CD4-positive, CD25-positive, alpha-beta regulatory T cell (primary cell): ENCODE measurements at regions not wholly inside any gene's neighbourhood (a gene's known extent, or its start where the extent isn't known, plus 50 kb on each side); places are given as distances from the start of the nearest gene placed in this dataset.
"Not testable (repeated sequence)": the region's sequence is repeated elsewhere in the genome, so short reads cannot be mapped to it uniquely, and the experiment has no call there.

ENCODE experiments used
- ATAC-seq, 2 donors: fragments of 150-1000 bp; cut with Tn5 transposase; one replicate each; pipeline ENCODE4 v1.10.0; 2021; ENCODE audit warnings: low read depth in 2 of 2, moderate number of reproducible peaks in 2 of 2, moderate library complexity in 1 of 2
- DNase-seq, 3 donors: peaks; one replicate each; pipeline versions ENCODE4 v3.0.0 to v3.0.0-alpha.2; 2012 to 2022; ENCODE audit warnings: mixed read lengths in 1 of 3
- H3K27ac ChIP-seq: one replicate; pipeline ENCODE4 v1.7.0; 2013; ENCODE audit warnings: mild to moderate bottlenecking, low read length; ENCODE audit not compliant: insufficient read depth, poor library complexity, severe bottlenecking
- H3K27me3 ChIP-seq: one replicate; pipeline ENCODE4 v1.7.0; 2013; ENCODE audit warnings: low read length; ENCODE audit not compliant: control insufficient read depth, insufficient read depth
- H3K36me3 ChIP-seq: one replicate; pipeline ENCODE4 v1.7.0; 2013; ENCODE audit warnings: mild to moderate bottlenecking, low read length, moderate library complexity; ENCODE audit not compliant: control insufficient read depth, insufficient read depth
- H3K4me1 ChIP-seq: 2 replicates; pipeline ENCODE4 v1.7.0; 2013; ENCODE audit warnings: mild to moderate bottlenecking, low read length; ENCODE audit not compliant: insufficient read depth, control insufficient read depth, poor library complexity, severe bottlenecking
- H3K4me3 ChIP-seq: one replicate; pipeline ENCODE4 v1.7.0; 2013; ENCODE audit warnings: low read depth, mild to moderate bottlenecking, low read length, moderate library complexity
- H3K9me3 ChIP-seq, 2 experiments: 1 replicate in 1 of 2; 2 replicates in 1 of 2; pipeline ENCODE4 v1.7.0; 2013; ENCODE audit warnings: low read length in 2 of 2, mild to moderate bottlenecking in 1 of 2, moderate library complexity in 1 of 2; ENCODE audit not compliant: control insufficient read depth in 2 of 2
- H3K27ac Mint-ChIP-seq, 3 donors: one replicate each; pipeline ENCODE4 v1.8.0; 2020 to 2022; ENCODE audit warnings: mild to moderate bottlenecking in 3 of 3, mixed read lengths in 3 of 3, moderate library complexity in 2 of 3
- H3K27me3 Mint-ChIP-seq: one replicate; pipeline ENCODE4 v1.8.0; 2022; ENCODE audit warnings: mild to moderate bottlenecking, mixed read lengths
- H3K36me3 Mint-ChIP-seq: one replicate; pipeline ENCODE4 v1.8.0; 2020; ENCODE audit warnings: mixed read lengths
- H3K4me1 Mint-ChIP-seq, 4 donors: one replicate each; pipeline ENCODE4 v1.8.0; 2020 to 2022; ENCODE audit warnings: mixed read lengths in 4 of 4, mild to moderate bottlenecking in 1 of 4
- H3K4me3 Mint-ChIP-seq, 4 donors: one replicate each; pipeline ENCODE4 v1.8.0; 2020 to 2022; ENCODE audit warnings: mild to moderate bottlenecking in 4 of 4, mixed read lengths in 4 of 4, moderate library complexity in 3 of 4
- H3K9me3 Mint-ChIP-seq, 7 donors: one replicate each; pipeline ENCODE4 v1.8.0; 2020 to 2022; ENCODE audit warnings: mixed read lengths in 7 of 7, mild to moderate bottlenecking in 3 of 7, moderate library complexity in 2 of 7

DNA sequence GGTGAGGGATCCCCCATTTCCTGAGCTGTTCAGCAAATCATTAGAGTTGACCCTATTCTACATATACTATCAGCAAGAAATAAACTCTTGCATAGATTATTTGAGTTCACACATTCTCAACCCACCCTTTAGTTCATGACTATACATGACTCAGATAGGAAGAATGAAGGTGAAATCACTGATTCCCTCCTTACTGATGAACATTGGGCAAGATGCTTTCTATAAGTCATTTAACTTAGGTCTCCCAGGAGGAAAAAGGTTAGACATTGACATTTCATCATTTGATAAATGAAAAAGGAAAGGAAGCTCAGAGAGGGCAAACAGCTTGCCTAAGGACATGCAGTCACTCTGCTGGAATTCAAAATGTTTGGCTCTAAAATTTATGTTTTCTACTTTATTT, 408.0 kb downstream of the TMEM182 start:
- no peaks in the 10 kb centered on the region for H3K27me3 Mint-ChIP-seq
- no peak overlapping the region for H3K4me3 Mint-ChIP-seq
- H3K4me1 ChIP-seq = no peaks in the 10 kb centered on the region
- H3K36me3 Mint-ChIP-seq = no peaks in the 10 kb centered on the region
- H3K36me3 ChIP-seq = no peaks in the 10 kb centered on the region
- no peak for DNase-seq
- no peaks in the 10 kb centered on the region for H3K9me3 ChIP-seq
- no peak overlapping the region for H3K4me3 ChIP-seq
- H3K27ac ChIP-seq = no peak overlapping the region
- H3K9me3 Mint-ChIP-seq = peaks cover 0 to 11% (median 6%) of the 10 kb centered on the region in 7 donors
- no peak overlapping the region for H3K27ac Mint-ChIP-seq
- H3K27me3 ChIP-seq = no peaks in the 10 kb centered on the region
- no peak for ATAC-seq
- H3K4me1 Mint-ChIP-seq = no peaks in the 10 kb centered on the region

- Mint-ChIP-seq H3K4me1 (no peaks in the 10 kb centered on the region), H3K9me3 (peaks cover 0 to 11% (median 6%) of the 10 kb centered on the region in 7 donors), H3K4me3 (no peak overlapping the region), H3K27me3 (no peaks in the 10 kb centered on the region), H3K36me3 (no peaks in the 10 kb centered on the region), H3K27ac (no peak overlapping the region)
- Histone ChIP-seq H3K27ac (no peak overlapping the region), H3K4me3 (no peak overlapping the region), H3K9me3 (no peaks in the 10 kb centered on the region), H3K4me1 (no peaks in the 10 kb centered on the region), H3K27me3 (no peaks in the 10 kb centered on the region), H3K36me3 (no peaks in the 10 kb centered on the region)
- DNase-seq = no peak
- ATAC-seq = no peak
Observed at GRCh38 chr2:103172821-103173220, 411.0 kb downstream of the TMEM182 start.

- ATAC-seq = no peak
Observed at GRCh38 chr2:103174711-103175110, 412.9 kb downstream of the TMEM182 start.

GRCh38 chr2:103176294-103176915, 414.6 kb downstream of the TMEM182 start:
- ATAC-seq (no peak), DNase-seq (no peak)
- no peaks in the 10 kb centered on the region for H3K4me1 Mint-ChIP-seq
- H3K9me3 Mint-ChIP-seq = peaks cover 0 to 8% (median 4%) of the 10 kb centered on the region in 7 donors
- no peak overlapping the region for H3K4me3 ChIP-seq
- no peak overlapping the region for H3K27ac Mint-ChIP-seq
- no peaks in the 10 kb centered on the region for H3K36me3 ChIP-seq
- H3K27me3 ChIP-seq = no peaks in the 10 kb centered on the region
- H3K9me3 ChIP-seq = no peaks in the 10 kb centered on the region
- no peak overlapping the region for H3K4me3 Mint-ChIP-seq
- no peak overlapping the region for H3K27ac ChIP-seq
- no peaks in the 10 kb centered on the region for H3K36me3 Mint-ChIP-seq
- no peaks in the 10 kb centered on the region for H3K4me1 ChIP-seq
- no peaks in the 10 kb centered on the region for H3K27me3 Mint-ChIP-seq

More at GRCh38 chr2:103174711-103175110, 412.9 kb downstream of the TMEM182 start:
- H3K4me3 Mint-ChIP-seq = no peak overlapping the region
- H3K4me1 Mint-ChIP-seq = no peaks in the 10 kb centered on the region
- H3K27me3 Mint-ChIP-seq = no peaks in the 10 kb centered on the region
- no peak for DNase-seq
- Histone ChIP-seq H3K9me3 (no peaks in the 10 kb centered on the region), H3K36me3 (no peaks in the 10 kb centered on the region), H3K27me3 (no peaks in the 10 kb centered on the region), H3K4me3 (no peak overlapping the region), H3K27ac (no peak overlapping the region), H3K4me1 (no peaks in the 10 kb centered on the region)
- no peak overlapping the region for H3K27ac Mint-ChIP-seq
- peaks cover 0 to 11% (median 5%) of the 10 kb centered on the region in 7 donors for H3K9me3 Mint-ChIP-seq
- no peaks in the 10 kb centered on the region for H3K36me3 Mint-ChIP-seq

DNA sequence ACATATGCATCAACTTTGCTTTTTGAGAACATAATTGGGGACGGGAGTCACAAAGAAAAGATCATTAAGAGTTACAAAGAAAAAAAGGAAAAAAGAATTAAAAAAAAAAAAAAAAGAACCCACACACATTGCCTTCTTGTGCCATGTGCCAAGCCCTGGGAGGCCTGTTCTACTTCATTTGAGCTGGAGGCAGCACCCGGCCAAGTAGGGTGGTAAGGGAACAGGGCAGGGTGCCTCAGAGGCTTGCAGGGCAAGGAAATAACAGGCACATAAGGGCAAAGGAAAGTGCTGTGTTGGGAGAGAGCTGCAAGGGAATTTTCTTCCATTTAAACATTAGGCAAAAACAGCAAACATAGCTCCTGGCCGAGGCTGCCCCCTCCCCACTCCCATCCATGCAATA, 418.0 kb downstream of the TMEM182 start:
- no peaks in the 10 kb centered on the region for H3K9me3 ChIP-seq
- ATAC-seq (no peak), DNase-seq (no peak)
- Mint-ChIP-seq H3K9me3 (peaks cover 0 to 2% (median 0%) of the 10 kb centered on the region in 7 donors), H3K36me3 (no peaks in the 10 kb centered on the region), H3K4me3 (no peak overlapping the region), H3K4me1 (no peaks in the 10 kb centered on the region), H3K27me3 (no peaks in the 10 kb centered on the region), H3K27ac (no peak overlapping the region)
- no peaks in the 10 kb centered on the region for H3K36me3 ChIP-seq
- H3K27me3 ChIP-seq = no peaks in the 10 kb centered on the region
- H3K27ac ChIP-seq = no peak overlapping the region
- no peaks in the 10 kb centered on the region for H3K4me1 ChIP-seq
- H3K4me3 ChIP-seq = no peak overlapping the region

- Histone ChIP-seq H3K27ac (no peak overlapping the region), H3K27me3 (no peaks in the 10 kb centered on the region), H3K4me1 (no peaks in the 10 kb centered on the region), H3K36me3 (no peaks in the 10 kb centered on the region), H3K4me3 (no peak overlapping the region), H3K9me3 (no peaks in the 10 kb centered on the region)
- ATAC-seq (no peak), DNase-seq (no peak)
- H3K27ac Mint-ChIP-seq = no peak overlapping the region
- peaks cover 0 to 2% (median under 1%) of the 10 kb centered on the region in 7 donors for H3K9me3 Mint-ChIP-seq
- H3K4me1 Mint-ChIP-seq = no peaks in the 10 kb centered on the region
- no peaks in the 10 kb centered on the region for H3K27me3 Mint-ChIP-seq
- no peak overlapping the region for H3K4me3 Mint-ChIP-seq
- H3K36me3 Mint-ChIP-seq = no peaks in the 10 kb centered on the region
Observed at GRCh38 chr2:103183061-103183460, 421.2 kb downstream of the TMEM182 start.

DNA sequence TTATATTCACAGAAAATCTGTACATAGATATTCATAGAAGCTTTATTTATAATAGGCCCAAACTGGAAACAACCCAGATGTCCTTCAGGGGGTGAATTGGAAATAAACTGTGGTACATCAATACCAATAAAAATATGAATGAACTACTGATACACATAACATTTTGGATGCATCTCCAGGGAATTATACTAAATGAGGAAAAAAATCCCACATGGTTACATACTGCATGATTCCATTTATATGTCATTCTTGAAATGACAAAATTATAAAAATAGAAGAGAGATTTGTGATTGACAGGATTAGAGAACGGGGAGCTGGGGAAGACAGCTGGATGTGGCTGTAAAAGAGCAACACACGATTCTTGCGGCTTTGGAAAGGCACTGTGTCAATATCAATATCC, 435.0 kb downstream of the TMEM182 start:
- ATAC-seq = no peak
- H3K36me3 Mint-ChIP-seq = no peaks in the 10 kb centered on the region
- peaks cover 0 to 21% (median 3%) of the 10 kb centered on the region in 7 donors for H3K9me3 Mint-ChIP-seq

DNA sequence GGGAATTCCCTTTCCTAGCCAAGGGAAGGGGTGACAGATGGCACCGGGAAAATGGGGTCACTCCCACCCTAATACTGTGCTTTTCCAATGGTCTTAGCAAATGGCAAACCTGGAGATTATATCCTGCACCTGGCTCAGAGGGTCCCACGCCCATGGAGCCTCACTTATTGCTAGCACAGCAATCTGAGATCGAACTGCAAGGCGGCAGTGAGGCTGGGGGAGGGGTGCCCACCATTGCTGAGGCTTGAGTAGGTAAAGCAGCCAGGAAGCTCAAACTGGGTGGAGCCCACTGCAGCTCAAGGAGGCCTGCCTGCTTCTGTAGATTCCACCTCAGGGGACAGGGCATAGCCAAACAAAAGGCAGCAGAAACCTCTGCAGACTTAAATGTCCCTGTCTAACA, 438.9 kb downstream of the TMEM182 start:
- H3K4me1 Mint-ChIP-seq, H3K27ac ChIP-seq, H3K9me3 Mint-ChIP-seq, H3K36me3 ChIP-seq, H3K27me3 ChIP-seq, H3K4me3 Mint-ChIP-seq, H3K27me3 Mint-ChIP-seq, H3K27ac Mint-ChIP-seq, H3K9me3 ChIP-seq, H3K36me3 Mint-ChIP-seq, DNase-seq, H3K4me1 ChIP-seq, H3K4me3 ChIP-seq, ATAC-seq: not testable (repeated sequence)

More for the DNA sequence above, 435.0 kb downstream of the TMEM182 start:
- H3K36me3 ChIP-seq = no peaks in the 10 kb centered on the region
- H3K27ac ChIP-seq = no peak overlapping the region
- no peaks in the 10 kb centered on the region for H3K9me3 ChIP-seq
- no peaks in the 10 kb centered on the region for H3K4me1 Mint-ChIP-seq
- H3K4me1 ChIP-seq = no peaks in the 10 kb centered on the region
- no peaks in the 10 kb centered on the region for H3K27me3 ChIP-seq
- no peaks in the 10 kb centered on the region for H3K27me3 Mint-ChIP-seq
- DNase-seq = no peak
- no peak overlapping the region for H3K4me3 Mint-ChIP-seq
- H3K4me3 ChIP-seq = no peak overlapping the region
- no peak overlapping the region for H3K27ac Mint-ChIP-seq
